Fibroblast of lung (primary cell): ENCODE measurements at regions not wholly inside any gene's neighbourhood (a gene's known extent, or its start where the extent isn't known, plus 50 kb on each side); places are given as distances from the start of the nearest gene placed in this dataset.

Experiments
- DNase-seq, 2 donors: peaks; one replicate each; pipeline versions ENCODE4 v3.0.0 to v3.0.0-alpha.2; 2010; ENCODE audit warnings: low read depth in 2 of 2
- H2AFZ ChIP-seq: 2 replicates; pipeline ENCODE4 v1.5.1; 2012; ENCODE audit warnings: low read length, control low read depth, inconsistent platforms
- H3K27ac ChIP-seq: 2 replicates; pipeline ENCODE4 v1.5.1; 2011; ENCODE audit warnings: low read length, control low read depth; ENCODE audit not compliant: insufficient read depth
- H3K27me3 ChIP-seq: 2 replicates; pipeline ENCODE4 v1.5.1; 2011; ENCODE audit warnings: mild to moderate bottlenecking, low read length; ENCODE audit not compliant: control insufficient read depth, insufficient read depth
- H3K36me3 ChIP-seq: 2 replicates; pipeline ENCODE4 v1.5.1; 2011; ENCODE audit warnings: low read length; ENCODE audit not compliant: control insufficient read depth, insufficient read depth
- H3K4me1 ChIP-seq: 2 replicates; pipeline ENCODE4 v1.5.1; 2011; ENCODE audit warnings: low read length; ENCODE audit not compliant: control insufficient read depth, insufficient read depth; ENCODE audit errors: extremely low read depth
- H3K4me2 ChIP-seq: 2 replicates; pipeline ENCODE4 v1.5.1; 2011; ENCODE audit warnings: low read length, control low read depth; ENCODE audit not compliant: insufficient read depth; ENCODE audit errors: extremely low read depth
- H3K4me3 ChIP-seq, 4 experiments: fragments of 200-600 bp in 1 of 4; sonication (generic) in 1 of 4; replicated peaks in 1 of 4; 2 replicates each; pipeline ENCODE4 v1.5.1; 2011 to 2016; ENCODE audit warnings: low read length in 4 of 4, low read depth in 3 of 4, mild to moderate bottlenecking in 3 of 4, control low read depth in 2 of 4, inconsistent platforms in 1 of 4, mixed read lengths in 1 of 4; ENCODE audit not compliant: insufficient read depth in 1 of 4; ENCODE audit errors: control extremely low read depth in 1 of 4
- H3K79me2 ChIP-seq: 2 replicates; pipeline ENCODE4 v1.5.1; 2012; ENCODE audit warnings: mild to moderate bottlenecking, low read length, inconsistent platforms; ENCODE audit not compliant: control insufficient read depth, insufficient read depth
- H3K9ac ChIP-seq: 2 replicates; pipeline ENCODE4 v1.5.1; 2011; ENCODE audit warnings: mild to moderate bottlenecking, low read length, control low read depth; ENCODE audit not compliant: insufficient read depth
- H3K9me3 ChIP-seq: 2 replicates; pipeline ENCODE4 v1.5.1; 2012; ENCODE audit warnings: low read depth, low read length; ENCODE audit not compliant: control insufficient read depth, insufficient read depth
- H4K20me1 ChIP-seq: 2 replicates; pipeline ENCODE4 v1.5.1; 2011; ENCODE audit warnings: low read length; ENCODE audit not compliant: control insufficient read depth, insufficient read depth; ENCODE audit errors: extremely low read depth
- CTCF ChIP-seq, 2 donors: IDR thresholded peaks in 1 of 2; conservative IDR thresholded peaks in 1 of 2; 1 replicate in 1 of 2; 2 replicates in 1 of 2; pipeline ENCODE4 v1.5.1; 2011 to 2012; ENCODE audit warnings: low read length in 2 of 2, control low read depth in 1 of 2, inconsistent platforms in 1 of 2, low read depth in 1 of 2, mild to moderate bottlenecking in 1 of 2
- EZH2 ChIP-seq: IDR thresholded peaks from 2 replicates; pipeline ENCODE4 v1.5.1; 2012; ENCODE audit warnings: low read length, control low read depth, mild to moderate bottlenecking; ENCODE audit errors: missing control alignments

DNA sequence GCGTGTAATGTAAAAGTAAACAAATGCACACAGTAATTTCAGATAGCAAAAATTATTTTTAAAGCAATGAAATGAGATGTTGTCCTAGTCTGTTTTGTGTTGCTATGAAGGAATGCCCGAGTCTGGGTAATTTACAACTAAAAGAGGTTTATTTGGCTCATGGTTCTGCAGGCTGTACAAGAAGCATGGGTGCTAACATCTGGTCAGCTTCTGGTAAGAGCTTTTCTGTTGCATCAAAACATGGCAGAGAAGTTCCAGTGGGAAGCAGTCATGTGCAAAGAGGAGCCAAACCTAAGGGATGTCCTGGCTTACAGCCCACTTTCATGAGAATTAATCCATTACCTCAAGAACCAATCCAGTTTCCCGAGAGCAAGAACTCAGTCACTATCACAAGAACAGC, 62.9 kb upstream of the MNX1 start:
- H3K9me3 ChIP-seq: no peaks in the 10 kb centered on the region
- H2AFZ ChIP-seq: no peak overlapping the region
- H3K27ac ChIP-seq: no peak overlapping the region
- H3K4me3 ChIP-seq: no peak overlapping the region
- H3K27me3 ChIP-seq: no peaks in the 10 kb centered on the region
- TF ChIP-seq CTCF (conservative IDR thresholded peaks at IDR 0.05 in 1 of 2, IDR thresholded peaks at IDR 0.05 in 1 of 2; ENCODE audit: low read depth in 1 of 2, low read length in 2 of 2) (no peak), EZH2 (no peak)
- H3K79me2 ChIP-seq: no peaks in the 10 kb centered on the region
- no peak for DNase-seq
- H3K4me1 ChIP-seq: no peaks in the 10 kb centered on the region
- no peak overlapping the region for H3K9ac ChIP-seq
- H3K4me2 ChIP-seq: no peak overlapping the region
- no peaks in the 10 kb centered on the region for H3K36me3 ChIP-seq
- H4K20me1 ChIP-seq: no peaks in the 10 kb centered on the region

- no peak for TF ChIP-seq EZH2
- no peak for DNase-seq
- H4K20me1 ChIP-seq: no peaks in the 10 kb centered on the region
- H3K9ac ChIP-seq: no peak overlapping the region
- H3K36me3 ChIP-seq: no peaks in the 10 kb centered on the region
- H2AFZ ChIP-seq: no peak overlapping the region
- no peaks in the 10 kb centered on the region for H3K9me3 ChIP-seq
- H3K4me2 ChIP-seq: no peak overlapping the region
- H3K27ac ChIP-seq: no peak overlapping the region
- no peaks in the 10 kb centered on the region for H3K27me3 ChIP-seq
- no peaks in the 10 kb centered on the region for H3K79me2 ChIP-seq
- no peak overlapping the region for H3K4me3 ChIP-seq
- H3K4me1 ChIP-seq: no peaks in the 10 kb centered on the region
Observed at GRCh38 chr7:157073949-157074624, 63.6 kb upstream of the MNX1 start.

DNA sequence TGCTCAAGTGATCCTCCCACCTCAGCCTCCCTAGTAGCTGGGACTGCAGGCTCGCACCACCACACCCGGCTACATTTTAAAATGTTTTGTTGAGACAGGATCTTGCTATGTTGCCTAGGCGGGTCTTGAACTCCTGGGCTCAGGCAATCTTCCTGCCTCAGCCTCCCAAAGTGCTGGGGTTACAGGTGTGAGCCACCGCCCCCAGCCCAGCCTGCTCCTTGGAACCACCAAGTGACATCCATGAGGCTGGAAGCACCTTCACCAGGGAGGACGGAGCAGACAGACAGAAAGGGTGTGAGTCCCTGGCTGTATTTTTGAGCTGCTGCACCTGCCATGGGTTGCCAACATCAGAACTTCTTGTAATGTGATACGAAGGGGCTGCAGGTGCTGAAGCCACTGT, 62.3 kb upstream of the UBE3C start:
- H3K79me2 ChIP-seq: no peaks in the 10 kb centered on the region
- no peaks in the 10 kb centered on the region for H3K27me3 ChIP-seq
- H3K4me3 ChIP-seq: no peak overlapping the region

More for the DNA sequence above, 62.3 kb upstream of the UBE3C start:
- no peak for DNase-seq
- Histone ChIP-seq H3K4me2 (no peak overlapping the region), H3K4me1 (no peaks in the 10 kb centered on the region), H4K20me1 (no peaks in the 10 kb centered on the region), H3K9ac (no peak overlapping the region), H3K36me3 (no peaks in the 10 kb centered on the region), H3K27ac (no peak overlapping the region), H2AFZ (no peak overlapping the region), H3K9me3 (no peaks in the 10 kb centered on the region)
- TF ChIP-seq EZH2 (no peak), CTCF (conservative IDR thresholded peaks at IDR 0.05 in 1 of 2, IDR thresholded peaks at IDR 0.05 in 1 of 2; ENCODE audit: low read depth in 1 of 2, low read length in 2 of 2) (no peak)
